ENCODE measurements at regions not wholly inside any gene's neighbourhood (a gene's known extent, or its start where the extent isn't known, plus 50 kb on each side); places are given as distances from the start of the nearest gene placed in this dataset.
"Not testable (repeated sequence)": the region's sequence is repeated elsewhere in the genome, so short reads cannot be mapped to it uniquely, and the experiment has no call there.

DNA sequence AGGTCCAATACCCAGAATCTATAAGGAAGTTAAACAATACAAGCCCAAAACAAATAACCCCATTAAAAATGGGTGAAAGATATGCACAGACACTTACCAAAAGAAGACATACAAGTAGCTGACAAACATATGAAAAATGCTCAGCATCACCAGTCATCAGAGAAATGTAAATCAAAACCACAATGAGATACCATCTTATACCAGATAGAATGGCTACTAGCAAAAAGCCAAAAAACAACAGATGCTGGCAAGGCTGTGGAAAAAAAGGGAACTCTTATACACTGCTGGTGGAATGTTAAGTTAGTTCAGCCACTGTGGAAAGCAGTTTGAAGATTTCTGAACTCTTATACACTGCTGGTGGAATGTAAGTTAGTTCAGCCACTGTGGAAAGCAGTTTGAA lies 331.1 kb downstream of the KIF20B start:
- no peak for DNase-seq

DNA sequence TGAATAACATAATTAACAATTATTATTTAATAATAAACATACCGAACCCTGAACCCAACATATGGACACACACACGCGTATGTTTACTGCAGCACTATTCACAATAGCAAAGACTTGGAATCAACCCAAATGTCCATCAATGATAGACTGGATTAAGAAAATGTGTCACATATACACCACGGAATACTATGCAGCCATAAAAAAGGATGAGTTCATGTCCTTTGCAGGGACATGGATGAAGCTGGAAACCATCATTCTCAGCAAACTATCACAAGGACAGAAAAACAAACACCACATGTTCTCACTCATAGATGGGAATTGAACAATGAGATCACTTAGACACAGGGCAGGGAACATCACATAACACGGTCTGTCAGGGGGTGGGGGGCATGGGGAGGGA lies 333.5 kb downstream of the KIF20B start:
- DNase-seq = not testable (repeated sequence)

DNA sequence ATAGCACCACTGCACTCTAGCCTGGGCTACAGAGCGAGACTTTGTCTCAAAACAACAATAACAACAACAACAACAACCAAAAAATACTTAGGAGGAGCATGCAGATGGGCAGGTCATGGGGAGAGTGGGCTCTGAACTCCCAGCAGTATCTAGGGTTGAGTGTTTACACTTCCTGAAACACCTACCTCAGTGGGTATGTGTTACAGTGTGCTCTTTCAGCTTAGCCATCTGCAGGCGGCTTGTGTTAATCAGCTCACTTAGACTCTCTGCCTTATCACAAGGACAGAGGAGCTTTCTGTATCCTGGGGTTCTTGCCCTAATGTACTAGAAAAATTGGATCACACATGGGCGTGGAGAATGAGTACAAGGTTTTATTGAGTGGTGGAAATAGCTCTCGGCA lies 340.2 kb downstream of the KIF20B start:
- no peak for DNase-seq

DNA sequence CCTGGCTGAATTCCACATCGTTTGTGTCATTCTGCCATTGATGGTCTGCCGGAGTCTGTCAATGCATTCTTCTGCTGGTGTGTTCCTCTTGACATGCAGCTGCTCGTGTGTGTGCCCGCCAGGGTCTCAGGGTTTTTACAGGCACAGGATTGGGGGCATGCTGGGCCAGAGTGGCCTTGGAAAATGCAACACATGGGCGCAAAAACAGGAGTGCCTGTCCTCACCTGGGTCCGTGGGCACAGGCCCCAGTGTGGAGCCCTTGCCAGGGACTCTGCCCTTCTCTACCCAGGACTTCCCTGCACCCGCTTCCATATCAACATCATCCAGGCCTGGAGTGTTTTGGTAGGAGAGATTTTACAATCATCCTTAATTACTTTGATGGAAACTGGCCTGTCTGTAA lies 340.7 kb downstream of the KIF20B start:
- no peak for DNase-seq

DNA sequence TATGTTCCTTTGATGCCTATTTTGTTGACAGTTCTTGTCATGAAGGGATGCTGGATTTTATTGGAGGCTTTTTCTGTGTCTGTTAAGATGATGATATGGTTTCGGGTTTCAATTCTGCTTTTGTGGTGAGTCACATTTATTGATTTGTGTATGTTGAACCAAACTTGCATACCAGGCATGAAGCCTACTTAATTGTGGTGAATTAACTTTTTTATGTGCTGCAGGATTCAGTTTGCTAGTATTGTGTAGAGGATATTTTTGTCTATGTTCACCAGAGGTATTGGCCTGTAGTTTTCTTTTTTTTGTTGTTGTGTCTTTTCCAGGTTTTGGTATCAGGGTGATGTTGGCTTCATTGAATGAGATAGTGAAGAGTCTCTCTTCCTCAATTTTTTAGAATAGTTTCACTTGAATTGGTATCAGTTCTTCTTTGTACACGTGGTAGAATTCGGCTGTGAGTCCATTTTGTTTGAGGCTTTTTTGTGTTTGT lies 345.9 kb downstream of the KIF20B start:
- DNase-seq = no peak

DNA sequence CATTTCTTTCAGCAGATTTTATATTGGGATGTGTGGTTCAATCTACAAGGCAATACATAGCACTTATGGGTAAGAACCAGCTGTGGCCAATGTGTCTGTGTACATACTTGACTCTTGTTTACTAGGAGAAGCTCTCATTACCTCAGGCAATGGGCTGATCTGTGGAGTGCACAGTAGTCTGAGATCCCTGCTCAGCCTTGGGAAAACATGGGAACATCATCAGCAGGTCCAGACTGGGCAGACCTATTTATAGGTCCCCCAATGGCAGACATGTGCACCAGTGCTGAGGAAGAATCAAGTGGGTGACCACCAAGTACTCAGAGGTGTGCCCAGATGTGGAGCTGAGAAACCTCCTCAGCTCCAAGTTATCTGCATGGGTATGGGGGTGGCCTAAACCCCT lies 349.7 kb downstream of the KIF20B start:
- no peak for DNase-seq

DNA sequence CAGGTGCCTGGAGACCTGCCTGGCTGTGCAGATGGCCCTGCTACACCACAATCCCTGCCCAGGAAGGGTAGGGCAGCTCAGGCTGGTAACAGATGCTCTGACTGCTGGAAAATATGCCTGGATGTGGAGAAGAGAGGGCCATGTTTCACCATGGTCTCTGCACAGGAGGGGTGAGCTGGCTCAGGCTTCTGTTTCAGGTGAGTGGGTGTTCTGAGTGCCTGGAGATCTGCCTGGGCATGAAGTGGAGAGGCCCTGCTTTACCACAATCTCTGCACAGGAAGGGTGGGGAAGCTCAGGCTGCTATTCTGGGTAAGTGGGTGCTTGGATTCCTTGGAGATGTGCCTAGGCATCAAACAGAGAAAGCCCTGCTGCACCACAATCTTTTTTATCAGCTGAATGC lies 350.1 kb downstream of the KIF20B start:
- DNase-seq = no peak

DNA sequence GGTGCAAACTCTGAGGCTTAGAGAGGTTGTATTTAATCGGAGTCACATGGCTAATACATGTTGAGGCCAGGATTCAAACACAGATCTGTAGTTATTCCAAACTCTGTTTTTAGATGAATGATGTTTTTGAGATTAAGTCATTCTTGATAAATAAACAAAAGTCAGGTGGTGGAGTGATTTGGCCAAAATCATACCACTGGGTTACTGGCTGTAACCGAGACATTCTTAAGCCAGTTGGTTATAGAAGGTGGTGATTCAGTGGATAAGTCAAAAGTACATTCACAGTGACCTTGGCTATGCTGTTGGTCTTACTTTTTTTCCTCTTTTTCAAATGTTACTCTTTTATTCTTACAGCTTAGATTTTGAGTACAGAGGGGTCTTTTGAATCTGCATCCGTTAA lies 361.4 kb downstream of the KIF20B start:
- no peak for DNase-seq

DNA sequence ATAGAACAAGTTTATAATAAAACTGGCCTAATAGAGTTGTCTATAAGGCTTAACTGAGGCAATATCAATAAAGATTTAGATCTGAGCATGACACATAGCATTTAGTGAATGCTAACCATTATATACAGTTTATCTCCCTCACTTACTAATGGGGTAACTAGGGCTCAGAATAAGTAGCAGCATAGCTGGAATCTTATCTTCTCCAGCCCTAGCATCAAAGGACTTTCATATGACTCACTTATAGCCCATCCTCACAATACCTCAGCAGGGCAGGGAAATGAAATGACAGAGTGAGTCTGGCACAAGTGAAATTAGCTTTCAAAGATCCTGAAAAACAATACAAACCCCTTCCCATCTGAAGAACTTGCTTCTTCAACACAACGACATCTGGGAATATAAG lies 362.9 kb downstream of the KIF20B start:
- no peak for DNase-seq

DNA sequence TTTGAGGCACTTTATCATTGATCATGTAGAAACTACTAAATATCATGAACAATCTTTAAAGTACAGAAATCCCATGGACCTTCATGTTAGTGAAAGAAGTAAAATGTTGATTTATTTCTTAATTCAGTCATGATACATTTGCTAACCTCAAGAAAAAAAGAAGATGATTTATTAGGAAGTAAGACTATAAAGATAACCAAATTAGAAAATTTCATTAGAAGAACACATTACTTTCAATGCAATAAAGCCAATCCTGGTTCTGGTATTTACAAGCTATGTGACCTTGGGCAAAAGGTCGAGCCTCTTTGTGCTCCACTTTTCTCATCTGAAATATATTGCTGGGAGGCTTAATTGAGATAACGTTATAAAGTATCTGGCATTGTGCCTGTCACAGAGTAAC lies 365.0 kb downstream of the KIF20B start:
- DNase-seq = no peak

DNA sequence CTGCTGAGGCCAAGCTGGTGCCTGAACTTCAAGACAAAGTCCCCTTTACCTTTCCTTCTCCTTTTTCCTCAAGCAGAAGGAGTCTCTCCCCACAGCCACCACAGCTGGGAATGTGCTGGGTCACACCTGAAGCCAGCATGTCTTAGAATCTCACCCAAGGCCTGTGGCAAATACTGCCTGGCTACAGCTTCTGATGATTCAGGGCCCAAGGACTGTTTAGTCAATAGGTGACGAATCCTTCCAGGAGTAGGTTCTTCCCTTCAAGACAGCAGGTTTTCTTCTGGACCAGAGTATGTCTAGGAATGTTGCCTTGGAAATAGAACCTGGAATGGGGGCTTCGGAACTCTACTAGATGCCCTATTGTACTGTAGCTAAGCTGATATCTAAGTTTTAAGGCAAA lies 374.6 kb downstream of the KIF20B start:
- DNase-seq = no peak

DNA sequence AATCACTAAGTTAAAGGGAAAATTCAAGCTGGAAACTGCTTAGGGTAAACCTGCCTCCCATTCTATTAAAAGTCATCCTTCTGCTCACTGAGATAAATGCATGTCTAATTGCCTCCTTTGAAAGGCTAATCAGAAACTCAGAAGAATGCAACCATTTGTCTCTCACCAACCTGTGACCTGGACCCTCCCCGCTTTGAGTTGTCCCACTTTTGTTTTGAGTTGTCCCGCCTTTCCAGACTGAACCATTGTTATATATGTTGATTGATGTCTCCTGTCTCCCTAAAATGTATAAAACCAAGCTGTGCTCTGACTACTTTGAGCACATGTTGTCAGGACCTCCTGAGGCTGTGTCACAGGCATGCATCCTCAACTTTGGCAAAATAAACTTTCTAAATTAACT lies 378.4 kb downstream of the KIF20B start:
- no peak for DNase-seq

DNA sequence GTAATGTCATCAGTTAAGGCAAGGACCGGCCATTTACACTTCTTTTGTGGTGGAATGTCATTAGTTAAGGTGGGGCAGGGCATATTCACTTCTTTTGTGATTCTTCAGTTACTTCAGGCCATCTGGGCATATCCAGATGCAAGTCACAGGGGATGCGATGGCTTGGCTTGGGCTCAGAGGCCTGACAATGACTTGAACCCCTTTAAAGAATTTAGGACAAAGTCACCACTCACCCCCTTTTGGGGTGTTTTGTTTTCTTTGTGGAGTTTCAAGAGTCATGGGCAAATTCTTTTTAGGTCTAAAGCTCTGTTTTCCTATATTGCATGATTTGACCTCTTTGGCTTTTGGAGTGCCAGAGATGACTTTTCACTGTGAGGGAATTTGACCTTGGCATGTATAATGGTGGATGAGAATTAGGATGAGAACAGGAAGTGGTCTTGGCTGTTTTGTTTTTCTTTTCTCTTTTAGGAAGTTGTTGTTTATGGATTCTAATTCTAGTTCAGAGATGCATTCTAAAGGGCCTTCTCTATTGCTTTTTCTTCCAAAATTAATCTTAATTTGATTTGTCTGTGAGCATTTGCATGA lies 385.3 kb downstream of the KIF20B start:
- not testable (repeated sequence) for DNase-seq

DNA sequence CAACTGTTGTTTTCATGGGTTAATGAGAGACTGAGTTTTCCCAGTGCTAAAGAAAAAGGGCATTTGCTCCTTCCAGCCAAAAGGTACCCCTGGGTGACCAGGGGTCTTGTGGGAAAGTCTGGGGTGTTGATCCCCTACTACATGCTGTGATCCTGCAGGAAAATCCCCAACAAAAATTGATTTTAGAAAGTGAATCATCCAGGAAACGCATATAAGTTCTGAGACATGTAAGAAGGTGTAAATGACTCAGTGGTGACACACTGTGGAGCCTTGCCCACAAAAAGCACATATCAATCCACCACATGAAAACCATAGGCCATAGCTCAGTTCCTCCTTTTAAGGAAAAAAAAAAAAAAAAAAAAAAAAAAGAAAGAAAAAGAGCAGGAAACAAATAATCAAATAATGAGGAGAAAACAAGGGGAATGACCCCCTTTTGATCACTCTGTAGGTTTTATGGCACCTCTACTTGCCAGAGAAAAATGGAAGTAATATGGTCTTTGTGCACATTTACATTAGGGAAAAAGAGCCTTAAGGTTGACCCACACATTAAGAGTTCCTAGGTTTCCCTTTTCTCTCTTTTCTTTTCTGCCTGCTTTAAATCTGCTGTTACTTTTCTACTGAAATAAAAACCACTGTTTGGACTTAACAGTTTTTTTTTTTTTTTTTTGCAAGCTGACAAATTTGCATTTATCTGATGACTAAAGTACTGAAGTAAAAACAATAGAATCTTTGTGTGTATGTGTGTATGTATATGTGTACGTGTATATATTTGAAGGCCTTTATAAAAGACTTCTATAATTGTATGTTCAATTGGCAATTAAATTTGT lies 386.0 kb downstream of the KIF20B start:
- DNase-seq = no peak

DNA sequence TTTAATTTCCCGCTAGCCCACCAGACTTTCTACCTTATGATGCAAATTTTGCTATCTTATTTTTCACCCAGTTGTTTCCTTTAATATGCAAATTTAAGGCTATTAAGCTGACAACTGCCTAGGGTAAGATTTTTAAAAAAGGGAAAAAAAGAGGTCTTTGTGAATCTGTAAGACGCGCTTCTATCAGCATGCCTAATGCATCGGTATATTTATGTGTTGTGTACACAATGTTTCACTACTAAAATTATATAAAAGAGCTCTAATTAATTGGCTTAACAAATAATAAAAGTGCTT lies 386.6 kb downstream of the KIF20B start:
- DNase-seq = no peak

DNA sequence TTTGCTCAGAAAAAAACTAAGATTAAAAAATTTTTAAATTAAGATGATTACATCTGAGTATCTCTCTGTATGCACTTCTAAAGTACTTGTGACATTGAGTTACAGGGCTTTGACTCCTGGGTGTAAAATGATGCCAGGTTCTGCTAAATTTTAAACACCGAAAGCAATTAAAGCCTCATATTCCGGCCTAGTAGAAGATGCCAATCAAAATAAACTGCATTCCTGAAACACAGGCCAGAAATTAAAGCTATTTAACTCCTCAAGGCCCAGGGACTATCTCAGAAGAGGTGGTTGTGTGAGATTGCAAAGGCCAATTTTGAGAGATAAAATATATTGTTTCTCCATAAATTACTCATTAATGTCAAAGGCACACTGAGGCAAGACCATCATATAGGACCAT lies 388.3 kb downstream of the KIF20B start:
- no peak for DNase-seq

DNA sequence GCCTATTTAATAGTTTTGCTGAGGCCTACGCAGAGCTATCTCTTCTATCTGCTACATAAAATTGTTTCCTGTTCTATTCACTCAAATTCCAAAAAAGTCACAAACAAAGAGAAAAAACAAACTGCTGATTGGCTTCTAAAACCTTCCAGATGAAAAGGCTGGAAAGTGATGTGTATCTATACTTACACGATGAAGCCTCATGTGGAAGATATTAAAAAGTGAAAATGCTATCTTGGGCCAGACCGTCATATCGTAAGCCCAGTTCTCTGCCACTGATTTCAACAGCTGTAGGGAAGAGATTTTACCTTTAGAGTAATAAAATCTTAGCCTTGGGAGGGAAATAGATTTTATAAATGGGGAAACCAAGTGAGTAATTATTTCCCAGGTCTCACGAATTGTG lies 394.8 kb downstream of the KIF20B start:
- DNase-seq = no peak

DNA sequence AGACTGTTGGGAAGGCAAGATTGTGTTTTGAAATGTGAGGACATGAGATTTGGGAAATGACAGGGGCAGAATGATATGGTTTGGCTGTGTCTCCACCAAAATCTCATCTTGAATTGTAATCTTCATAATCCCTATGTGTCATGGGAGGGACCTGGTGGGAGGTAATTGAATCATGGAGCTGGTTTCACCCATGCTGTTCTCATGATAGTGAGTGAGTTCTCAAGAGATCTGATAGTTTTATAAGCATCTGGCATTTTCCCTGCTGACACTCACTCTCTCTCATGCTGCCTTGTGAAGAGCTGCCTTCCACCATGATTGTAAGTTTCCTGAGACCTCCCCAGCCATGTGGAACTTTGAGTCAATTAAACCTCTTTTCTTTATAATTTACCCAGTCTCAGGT lies 406.2 kb downstream of the KIF20B start:
- DNase-seq = not testable (repeated sequence)

DNA sequence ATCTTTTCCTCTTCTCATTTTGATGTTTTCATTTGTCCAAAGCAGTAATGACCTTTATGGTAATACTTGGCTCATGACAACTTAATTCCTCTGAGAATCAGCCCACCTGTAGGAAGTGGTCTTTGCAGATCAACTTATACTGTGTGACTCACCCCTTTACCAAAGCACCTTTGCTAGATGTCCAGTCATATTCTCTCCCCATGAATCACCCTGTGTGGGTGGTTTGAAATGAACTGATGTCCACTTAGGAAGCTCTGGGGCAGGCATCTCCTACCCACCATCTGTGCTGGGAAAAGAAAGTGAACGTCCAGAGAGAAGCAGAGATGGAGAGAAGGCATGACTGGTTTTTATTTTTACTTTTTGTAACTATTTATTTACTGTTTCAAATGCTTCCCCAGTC lies 410.3 kb downstream of the KIF20B start:
- no peak for DNase-seq

DNA sequence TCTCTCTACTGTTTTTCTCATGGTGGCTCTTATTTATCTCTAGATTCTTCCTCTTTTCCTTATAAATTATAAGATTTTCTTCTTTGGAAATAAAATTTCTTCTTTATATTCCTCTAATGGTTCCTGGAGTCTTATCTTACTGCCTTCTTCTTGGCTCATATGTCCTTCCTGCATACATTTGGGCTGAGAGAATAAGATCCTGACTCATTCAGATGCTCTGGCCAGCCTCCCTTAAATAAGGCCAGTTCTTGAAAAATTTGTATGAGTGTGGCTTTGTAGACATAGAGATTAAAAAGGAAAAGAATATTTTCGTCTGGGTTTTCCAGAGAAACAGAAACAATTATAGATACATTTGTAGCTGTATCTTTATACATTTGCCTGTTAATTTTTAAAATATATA lies 411.3 kb downstream of the KIF20B start:
- DNase-seq = no peak

DNA sequence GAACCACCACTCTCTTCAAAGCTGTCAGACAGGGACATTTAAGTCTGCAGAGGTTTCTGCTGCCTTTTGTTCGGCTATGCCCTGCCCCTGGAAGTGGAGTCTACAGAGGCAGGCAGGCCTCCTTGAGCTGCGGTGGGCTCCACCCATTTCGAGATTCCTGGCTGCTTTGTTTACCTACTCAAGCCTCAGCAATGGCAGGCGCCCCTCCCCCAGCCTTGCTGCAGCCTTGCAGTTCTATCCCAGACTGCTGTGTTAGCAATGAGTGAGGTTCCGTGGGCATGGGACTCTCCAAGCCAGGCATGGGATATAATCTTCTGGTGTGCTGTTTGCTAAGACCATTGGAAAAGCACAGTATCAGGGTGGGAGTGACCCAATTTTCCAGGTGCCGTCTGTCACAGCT lies 417.2 kb downstream of the KIF20B start:
- DNase-seq = not testable (repeated sequence)

DNA sequence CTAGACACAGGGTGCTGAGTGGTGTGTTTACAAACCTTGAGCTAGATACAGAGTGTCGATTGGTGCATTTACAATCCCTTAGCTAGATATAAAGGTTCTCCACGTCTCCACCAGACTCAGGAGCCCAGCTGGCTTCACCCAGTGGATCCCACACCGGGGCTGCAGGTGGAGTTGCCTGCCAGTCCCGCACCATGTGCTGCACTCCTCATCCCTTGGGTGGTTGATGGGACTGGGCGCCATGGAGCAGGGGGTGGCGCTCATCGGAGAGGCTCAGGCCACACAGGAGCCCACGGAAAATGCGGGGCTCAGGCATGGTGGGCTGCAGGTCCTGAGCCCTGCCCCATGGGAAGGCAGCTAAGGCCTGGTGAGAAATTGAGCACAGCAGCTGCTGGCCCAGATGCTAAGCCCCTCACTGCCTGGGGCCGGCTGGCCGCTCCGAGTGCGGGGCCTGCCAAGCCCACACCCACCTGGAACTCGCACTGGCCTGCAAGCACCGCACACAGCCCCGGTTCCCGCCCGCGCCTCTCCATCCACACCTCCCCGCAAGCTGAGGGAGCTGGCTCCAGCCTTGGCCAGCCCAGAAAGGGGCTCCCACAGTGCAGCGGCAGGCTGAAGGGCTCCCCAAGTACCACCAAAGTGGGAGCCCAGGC lies 418.4 kb downstream of the KIF20B start:
- not testable (repeated sequence) for DNase-seq

DNA sequence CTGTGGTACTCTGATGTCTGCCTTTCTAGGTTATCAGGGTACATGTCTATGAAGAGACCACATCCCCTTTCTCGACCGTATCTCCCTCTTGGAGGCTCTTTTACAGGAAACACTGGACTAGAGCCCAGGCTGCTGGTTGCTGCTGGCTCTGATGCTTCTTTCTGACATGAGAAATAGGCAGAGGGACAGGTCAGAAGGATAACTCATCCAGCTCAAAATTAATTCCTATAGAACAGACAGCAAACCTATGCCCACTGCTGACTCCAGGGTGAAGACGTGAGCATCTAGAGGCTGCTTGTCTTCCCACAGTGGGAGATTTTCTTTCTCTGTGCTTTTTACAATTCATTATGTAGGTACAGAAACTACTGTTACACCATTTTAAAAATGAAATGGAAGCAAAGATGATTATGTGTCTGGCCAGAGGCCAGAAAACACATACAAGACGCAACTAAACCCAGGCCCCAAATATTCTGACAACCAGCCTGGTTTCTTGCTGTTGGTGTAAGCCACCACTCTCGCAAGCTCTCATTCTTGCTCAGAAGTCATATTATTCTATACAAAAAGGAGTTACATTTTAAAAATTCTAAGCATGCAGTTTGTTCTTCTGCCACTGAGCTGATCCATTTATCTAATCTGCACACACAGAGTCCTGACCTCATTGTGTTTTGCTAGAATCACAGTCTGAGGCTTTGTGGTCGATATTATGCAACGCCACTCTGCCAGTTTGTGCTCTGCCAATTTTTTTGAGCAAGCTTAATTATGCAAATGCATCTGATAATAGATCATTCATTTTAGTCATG lies 424.3 kb downstream of the KIF20B start:
- DNase-seq = no peak

DNA sequence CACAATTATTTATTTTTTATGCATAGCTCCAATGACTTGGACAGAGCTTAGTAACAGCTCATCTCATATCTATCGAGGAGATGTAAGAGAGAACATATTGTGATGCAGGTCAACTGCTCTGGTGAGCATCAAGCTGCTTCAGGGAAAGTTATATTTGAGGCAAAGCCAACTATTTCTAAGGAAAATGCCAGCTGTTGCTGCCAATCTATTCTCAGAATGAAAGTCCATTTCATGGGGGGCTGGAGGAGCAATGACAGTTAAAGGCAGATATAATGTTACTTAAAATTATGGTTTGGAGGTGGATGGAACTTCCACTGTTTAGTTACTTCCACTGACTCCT lies 424.8 kb downstream of the KIF20B start:
- no peak for DNase-seq

Data from T-helper 1 cell (primary cell).